HFF-Myc (cell line): ENCODE measurements at regions not wholly inside any gene's neighbourhood (a gene's known extent, or its start where the extent isn't known, plus 50 kb on each side); places are given as distances from the start of the nearest gene placed in this dataset.

Source experiments
- DNase-seq: peaks from one replicate; pipeline ENCODE4 v3.0.0-alpha.2; 2011; ENCODE audit warnings: low read depth; ENCODE audit errors: extremely low read depth
- H3K4me3 ChIP-seq: replicated peaks from 2 replicates; pipeline ENCODE4 v1.5.1; 2011; ENCODE audit warnings: low read depth, mild to moderate bottlenecking, control low read depth, low read length
- TF ChIP-seq, protein P1 (sequence below): IDR thresholded peaks from 2 replicates; pipeline ENCODE4 v1.5.1; 2012; ENCODE audit warnings: mild to moderate bottlenecking, low read depth, low read length, control low read depth; ENCODE audit errors: missing control alignments

DNA sequence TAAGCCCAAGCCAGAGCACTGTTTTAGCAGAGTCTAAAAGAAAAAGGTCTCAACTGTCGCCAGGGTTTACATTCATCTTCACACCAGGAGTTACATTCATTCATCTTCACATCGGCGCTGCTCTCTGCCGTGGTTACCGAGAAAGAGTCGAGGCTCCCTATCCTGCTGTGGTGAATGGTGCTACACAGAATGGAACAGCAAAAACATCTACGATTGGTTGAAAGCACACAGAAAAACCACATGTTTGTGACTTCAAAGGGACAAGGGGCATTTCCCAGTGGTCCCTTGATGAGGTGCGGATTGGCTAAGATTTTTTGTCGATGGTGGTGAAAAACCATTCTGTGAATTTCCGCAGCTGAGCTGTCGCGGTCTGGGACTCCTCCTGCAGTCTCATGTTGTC, 231.1 kb downstream of the SIPA1L2 start:
- no peak overlapping the region for H3K4me3 ChIP-seq
- no peak for DNase-seq
- TF ChIP-seq, protein P1, sequence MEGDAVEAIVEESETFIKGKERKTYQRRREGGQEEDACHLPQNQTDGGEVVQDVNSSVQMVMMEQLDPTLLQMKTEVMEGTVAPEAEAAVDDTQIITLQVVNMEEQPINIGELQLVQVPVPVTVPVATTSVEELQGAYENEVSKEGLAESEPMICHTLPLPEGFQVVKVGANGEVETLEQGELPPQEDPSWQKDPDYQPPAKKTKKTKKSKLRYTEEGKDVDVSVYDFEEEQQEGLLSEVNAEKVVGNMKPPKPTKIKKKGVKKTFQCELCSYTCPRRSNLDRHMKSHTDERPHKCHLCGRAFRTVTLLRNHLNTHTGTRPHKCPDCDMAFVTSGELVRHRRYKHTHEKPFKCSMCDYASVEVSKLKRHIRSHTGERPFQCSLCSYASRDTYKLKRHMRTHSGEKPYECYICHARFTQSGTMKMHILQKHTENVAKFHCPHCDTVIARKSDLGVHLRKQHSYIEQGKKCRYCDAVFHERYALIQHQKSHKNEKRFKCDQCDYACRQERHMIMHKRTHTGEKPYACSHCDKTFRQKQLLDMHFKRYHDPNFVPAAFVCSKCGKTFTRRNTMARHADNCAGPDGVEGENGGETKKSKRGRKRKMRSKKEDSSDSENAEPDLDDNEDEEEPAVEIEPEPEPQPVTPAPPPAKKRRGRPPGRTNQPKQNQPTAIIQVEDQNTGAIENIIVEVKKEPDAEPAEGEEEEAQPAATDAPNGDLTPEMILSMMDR = no peak

DNA sequence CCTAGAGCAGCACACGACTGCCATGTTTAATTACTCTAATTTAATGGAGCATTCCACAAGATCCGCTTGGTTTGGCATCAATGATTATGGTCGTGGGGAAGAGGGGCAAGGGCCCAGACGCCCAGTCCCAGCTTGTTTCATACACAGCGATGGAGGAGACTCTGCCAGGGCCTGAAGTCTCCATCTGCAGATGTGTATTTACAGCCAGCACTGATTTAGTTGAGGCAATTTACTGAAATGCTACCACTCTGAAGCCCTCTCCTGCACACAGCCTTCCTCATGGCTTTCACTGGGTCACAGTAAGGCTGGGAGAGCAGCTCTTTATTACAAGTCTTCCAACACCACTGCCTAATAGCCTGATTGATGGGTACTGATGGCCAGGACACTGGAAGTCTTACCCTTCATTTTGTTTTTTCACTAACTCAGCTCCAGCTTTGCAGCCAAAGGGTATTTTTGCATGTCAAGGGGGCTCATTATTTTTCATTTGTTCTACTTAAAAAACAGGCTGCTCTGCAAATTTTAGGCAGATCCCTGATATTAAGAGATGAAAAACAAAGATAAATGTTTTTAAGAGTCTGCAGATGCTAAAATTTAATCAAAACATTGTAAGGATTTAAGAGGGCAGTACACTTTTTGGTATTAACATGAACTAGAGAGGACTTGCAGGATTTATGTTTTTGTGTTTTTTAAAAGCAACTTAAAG, 236.3 kb downstream of the SIPA1L2 start:
- TF ChIP-seq, protein P1 = no peak
- H3K4me3 ChIP-seq = no peak overlapping the region
- no peak for DNase-seq

DNA sequence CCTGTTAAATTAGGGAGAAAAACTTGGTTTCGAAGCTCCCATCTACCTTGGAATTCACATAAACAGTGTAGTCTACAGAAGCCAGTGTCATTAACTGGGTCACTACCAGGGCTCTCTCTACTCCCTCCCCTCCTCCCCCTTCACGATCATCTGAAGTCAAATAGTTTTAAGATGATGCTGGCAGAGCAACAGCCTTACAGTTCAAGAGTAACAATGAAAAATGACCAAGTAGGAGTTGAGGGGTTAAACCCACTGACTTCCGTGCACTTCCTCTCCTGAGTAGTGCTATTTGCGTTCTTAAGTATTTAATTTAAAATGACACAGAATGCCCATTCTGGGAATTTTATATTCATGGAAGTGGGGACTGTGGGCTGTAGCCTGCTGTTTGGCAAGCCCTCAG, 236.9 kb downstream of the SIPA1L2 start:
- no peak for DNase-seq
- H3K4me3 ChIP-seq = no peak overlapping the region
- TF ChIP-seq, protein P1 = no peak

DNA sequence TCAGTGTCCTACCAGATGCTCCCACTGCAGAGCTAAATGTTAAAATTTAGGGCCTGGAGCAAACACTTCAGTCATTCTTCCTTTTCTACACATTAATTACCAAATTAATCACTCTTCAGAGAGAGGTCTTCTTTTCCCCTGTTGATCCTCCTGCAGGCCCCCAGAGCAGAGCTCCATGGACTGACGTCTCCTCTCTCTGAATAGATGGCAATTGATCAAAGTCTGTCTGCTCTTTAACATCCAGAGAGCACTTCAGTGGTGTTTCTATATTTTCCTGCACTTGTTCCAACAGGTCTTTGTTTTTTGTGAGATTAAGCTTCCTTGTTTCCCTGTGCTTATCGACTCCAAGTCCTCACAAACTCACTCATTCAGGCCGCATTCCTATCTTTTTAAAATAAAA, 239.3 kb downstream of the SIPA1L2 start:
- TF ChIP-seq, protein P1 = no peak
- H3K4me3 ChIP-seq = no peak overlapping the region
- DNase-seq = no peak

DNA sequence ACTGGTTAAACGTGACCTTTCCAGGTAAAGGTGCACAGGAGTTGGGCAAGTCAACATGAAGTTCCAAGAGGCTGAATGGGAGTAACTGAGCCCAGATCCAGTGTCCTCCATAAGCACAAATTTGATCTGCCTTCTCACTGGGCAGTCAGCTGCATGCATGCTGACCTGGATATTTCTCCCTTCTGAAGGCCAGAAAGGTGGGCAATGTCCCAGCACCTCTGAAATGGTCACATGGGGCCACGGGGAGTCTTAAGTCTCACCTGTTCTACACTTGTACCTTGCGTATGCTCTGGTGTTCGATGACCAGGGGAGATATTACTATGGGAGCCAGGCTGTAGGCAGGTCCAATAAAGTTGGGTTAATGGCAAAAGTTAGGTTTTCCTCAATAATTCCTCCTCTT, 240.2 kb downstream of the SIPA1L2 start:
- no peak for DNase-seq
- H3K4me3 ChIP-seq = no peak overlapping the region
- TF ChIP-seq, protein P1 = no peak

DNA sequence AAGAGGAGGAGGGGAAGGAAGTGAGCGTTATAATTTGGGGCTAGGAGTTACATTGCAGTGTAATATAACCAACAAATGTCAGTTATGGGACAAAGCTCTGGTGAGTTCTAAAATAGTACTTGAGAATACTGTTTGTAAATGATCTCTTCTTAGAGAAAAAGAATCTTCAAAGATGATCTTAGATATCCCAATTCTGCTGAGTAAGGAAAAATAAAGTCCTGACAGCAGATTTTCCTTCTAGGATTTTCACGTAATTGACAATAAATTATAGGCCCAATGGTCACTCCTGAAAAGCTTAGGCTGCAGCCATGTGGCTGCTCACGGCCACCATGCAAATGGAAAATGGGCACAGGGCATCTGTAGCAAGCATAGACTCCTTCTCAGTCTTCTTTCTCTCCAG, 241.6 kb downstream of the SIPA1L2 start:
- H3K4me3 ChIP-seq = no peak overlapping the region
- TF ChIP-seq, protein P1 = no peak
- DNase-seq = no peak
